HG02973 (cell line): ENCODE measurements at regions not wholly inside any gene's neighbourhood (a gene's known extent, or its start where the extent isn't known, plus 50 kb on each side); places are given as distances from the start of the nearest gene placed in this dataset.
"Not testable (repeated sequence)": the region's sequence is repeated elsewhere in the genome, so short reads cannot be mapped to it uniquely, and the experiment has no call there.

Source experiments
- ATAC-seq: cut with Tn5 transposase; IDR thresholded peaks from one replicate; pipeline ENCODE4 v1.9.1; 2021; ENCODE audit warnings: moderate library complexity; ENCODE audit not compliant: unreplicated experiment

- no peak for ATAC-seq
These were observed 487.3 kb upstream of the NETO1 start for GRCh38 chr18:73355121-73355520.

DNA sequence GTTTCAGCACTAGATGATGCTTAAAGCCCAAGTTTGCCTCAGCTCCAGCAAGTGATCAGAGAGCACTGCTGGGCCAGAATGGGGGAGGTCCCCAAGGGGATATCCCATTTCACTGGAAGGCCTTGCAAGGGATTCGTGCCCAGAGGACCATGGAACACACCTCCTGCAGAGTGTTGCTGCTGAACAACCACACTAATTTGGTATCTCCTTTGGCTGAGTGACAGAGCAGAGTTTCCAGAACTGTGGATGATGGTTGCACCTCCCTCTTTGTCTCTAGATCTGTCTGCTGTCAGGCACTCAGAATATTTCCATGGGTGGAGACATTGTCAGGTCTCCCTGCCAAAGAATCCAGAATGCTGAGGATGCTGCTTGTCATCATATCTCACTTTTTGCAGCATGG, 484.8 kb upstream of the NETO1 start:
- ATAC-seq, result no peak

- ATAC-seq, result peak; percentile 72
These were observed 472.6 kb upstream of the NETO1 start for GRCh38 chr18:73340135-73340977.

GRCh38 chr18:73331212-73331772, 463.5 kb upstream of the NETO1 start:
- no peak for ATAC-seq

- ATAC-seq, result not testable (repeated sequence)
These were observed 462.3 kb upstream of the NETO1 start for GRCh38 chr18:73330106-73330505.

DNA sequence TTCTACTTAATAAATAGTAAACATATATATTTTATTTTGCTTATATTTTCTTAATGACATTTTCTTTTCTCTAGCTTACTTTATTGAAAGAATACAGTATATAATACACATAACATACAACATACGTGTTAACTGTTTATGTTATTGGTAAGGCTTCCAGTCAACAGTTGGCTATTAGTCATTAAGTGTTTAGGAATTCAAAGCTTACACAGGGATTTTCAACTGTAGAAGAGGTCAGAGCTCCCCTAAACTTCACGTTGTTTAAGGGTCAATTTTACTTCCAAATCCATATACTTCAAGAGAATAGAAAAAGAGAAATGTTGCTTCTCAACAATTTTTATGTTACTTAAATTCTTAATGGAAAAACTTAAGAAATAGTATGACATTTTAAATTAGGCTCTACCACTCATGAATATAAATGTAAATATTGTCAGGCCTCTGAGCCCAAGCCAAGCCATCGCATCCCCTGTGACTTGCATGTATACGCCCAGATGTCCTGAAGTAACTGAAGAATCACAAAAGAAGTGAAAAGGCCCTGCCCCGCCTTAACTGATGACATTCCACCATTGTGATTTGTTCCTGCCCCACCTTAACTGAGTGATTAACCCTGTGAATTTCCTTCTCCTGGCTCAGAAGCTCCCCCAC, 456.5 kb upstream of the NETO1 start:
- ATAC-seq, result not testable (repeated sequence)

DNA sequence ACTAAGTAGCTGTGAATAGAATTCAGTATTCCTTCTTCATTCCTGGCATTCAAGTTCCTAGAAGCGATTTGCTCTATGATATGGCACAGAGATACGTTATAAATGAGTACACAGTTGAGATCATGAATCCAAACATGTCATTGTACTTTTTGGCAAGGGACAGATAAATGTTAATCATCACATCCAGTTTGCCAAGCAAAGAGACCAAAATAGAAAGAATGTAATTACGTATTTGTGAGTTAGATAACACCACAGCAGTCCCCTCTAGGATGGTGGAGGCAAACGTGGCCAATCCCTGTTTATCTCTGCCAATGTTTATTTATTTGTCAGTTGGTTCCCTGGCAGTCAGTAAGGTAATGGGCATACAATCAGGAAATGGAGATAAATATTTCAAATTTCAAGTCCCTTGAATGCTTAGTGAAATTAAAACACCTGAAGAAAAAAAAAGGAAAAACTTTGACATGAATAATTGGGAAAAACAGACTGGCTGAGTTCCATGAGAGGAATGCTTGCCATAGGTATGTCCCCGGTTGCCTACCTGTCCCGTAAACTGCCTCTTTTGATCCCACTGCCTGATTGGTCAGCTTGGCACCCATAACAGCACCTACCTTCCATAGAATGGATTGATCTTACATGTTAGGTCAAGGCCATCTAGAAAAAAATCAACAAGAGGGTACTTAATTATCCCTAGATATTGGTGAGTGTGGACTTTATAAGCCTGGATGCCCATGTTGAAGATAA, 451.1 kb upstream of the NETO1 start:
- no peak for ATAC-seq

GRCh38 chr18:73316513-73316912, 448.7 kb upstream of the NETO1 start:
- ATAC-seq, result no peak

- no peak for ATAC-seq
These were observed 447.6 kb upstream of the NETO1 start for GRCh38 chr18:73315381-73315780.

GRCh38 chr18:73313476-73313875, 445.7 kb upstream of the NETO1 start:
- no peak for ATAC-seq

GRCh38 chr18:73296686-73297085, 428.9 kb upstream of the NETO1 start:
- no peak for ATAC-seq

DNA sequence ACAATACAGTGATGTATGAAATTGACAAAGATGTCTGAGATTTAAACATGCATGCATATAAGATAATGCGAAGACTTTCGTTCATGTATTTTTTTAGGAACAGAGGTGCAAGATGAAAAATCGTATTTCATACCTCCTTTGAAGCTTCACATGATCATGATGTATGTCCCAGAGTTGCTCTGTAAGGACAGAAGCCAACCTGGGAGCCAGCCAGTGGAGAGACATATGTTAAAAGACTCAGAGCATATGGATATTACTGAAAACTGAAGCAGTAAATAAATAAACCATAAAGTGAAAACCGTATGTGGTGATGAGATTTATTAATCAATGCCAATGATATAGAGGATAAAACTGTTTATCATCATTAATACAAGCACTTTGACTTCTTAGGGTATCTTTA, 424.4 kb upstream of the NETO1 start:
- no peak for ATAC-seq

DNA sequence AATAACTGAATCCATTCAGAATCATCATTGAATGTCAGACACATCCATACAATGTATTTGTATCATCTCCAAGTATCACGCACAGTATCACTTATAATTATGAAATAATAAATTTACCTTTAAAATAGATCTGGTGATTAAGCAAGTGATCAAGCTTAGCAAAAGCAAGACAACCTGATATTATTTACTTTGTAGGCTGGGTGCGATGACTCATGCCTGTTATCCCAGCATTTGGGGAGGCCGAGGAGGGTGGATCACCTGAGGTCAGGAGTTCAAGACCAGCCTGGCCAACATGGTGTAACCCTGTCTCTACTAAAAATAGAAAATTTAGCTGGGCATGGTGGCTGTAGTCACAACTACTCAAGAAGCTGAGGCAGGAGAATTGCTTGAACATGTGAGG, 421.0 kb upstream of the NETO1 start:
- ATAC-seq, result no peak

DNA sequence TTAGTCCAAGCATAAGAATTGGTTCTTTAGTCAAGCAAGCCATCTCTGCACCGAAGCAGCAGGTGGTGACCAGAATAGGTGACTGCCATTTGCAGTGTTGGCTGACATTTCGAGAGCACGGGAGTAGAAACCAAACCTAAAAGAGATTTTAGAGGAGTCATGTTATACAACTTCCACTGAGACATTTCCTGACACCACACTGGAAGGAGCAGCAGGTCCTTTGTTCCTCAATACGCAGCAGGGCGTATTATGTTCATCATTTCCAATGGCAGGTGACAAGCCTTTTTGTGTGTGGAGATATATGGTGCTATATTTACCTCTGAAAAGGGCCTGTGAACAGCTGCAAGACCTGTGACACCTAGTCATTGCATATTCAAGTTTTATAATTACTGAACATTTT, 418.8 kb upstream of the NETO1 start:
- no peak for ATAC-seq

DNA sequence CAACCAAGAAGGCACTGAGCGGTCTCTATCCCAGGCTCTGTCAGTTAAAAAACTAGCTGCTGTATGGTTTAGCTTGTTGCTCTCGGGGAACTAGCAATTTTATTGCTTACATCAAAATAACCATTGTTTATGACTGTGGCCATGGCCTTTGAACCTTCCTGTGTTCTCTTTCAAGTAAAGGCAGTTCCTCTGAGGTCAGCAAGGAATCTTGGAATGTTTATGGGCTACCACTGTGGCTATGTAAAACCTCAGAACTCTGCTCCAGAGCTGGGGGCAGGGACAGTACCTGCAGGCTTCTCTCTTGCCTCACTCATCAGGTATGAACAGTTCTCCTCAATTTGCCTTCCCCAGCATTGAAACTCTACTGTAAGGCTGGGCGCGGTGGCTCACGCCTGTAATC, 416.0 kb upstream of the NETO1 start:
- no peak for ATAC-seq

- no peak for ATAC-seq
These were observed 415.2 kb upstream of the NETO1 start for GRCh38 chr18:73283032-73283431.

GRCh38 chr18:73279498-73279897, 411.7 kb upstream of the NETO1 start:
- ATAC-seq, result no peak

DNA sequence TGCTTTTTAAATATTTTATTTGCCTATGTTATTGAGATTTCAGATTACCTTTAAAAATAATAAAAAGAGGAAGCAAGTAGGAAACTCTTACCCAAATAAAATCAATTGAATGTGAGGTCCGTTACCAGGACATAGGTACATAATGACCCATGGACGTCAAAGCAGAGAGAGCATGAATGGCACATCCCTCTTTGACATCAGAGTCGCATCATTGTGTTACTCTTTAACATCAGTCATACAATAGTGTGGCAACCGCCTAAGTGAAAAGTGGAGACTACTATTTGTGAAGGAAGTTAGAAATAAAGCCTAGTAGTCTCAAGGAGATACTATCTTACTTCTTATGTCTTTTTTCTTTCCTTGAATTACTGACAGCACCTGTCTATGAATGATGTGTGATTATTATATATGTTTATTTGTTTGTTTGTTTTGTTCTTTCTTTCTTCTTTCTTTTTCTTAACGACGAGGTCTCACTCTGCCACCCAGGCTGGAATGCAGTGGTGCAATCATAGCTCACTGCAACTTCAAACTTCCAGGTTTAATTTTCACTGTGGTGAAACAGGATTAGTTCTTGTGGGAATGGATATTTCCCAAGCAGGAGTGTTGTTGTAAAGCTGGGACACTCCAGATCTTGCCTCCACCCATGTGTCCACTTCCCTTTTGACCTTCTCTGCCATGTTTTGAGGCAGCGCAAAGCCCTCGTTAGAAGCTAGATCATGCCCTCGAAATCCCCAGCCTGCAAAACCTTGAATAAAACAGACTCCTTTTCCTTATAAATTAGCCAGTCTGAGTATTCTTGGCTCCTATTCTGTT, 407.2 kb upstream of the NETO1 start:
- no peak for ATAC-seq

DNA sequence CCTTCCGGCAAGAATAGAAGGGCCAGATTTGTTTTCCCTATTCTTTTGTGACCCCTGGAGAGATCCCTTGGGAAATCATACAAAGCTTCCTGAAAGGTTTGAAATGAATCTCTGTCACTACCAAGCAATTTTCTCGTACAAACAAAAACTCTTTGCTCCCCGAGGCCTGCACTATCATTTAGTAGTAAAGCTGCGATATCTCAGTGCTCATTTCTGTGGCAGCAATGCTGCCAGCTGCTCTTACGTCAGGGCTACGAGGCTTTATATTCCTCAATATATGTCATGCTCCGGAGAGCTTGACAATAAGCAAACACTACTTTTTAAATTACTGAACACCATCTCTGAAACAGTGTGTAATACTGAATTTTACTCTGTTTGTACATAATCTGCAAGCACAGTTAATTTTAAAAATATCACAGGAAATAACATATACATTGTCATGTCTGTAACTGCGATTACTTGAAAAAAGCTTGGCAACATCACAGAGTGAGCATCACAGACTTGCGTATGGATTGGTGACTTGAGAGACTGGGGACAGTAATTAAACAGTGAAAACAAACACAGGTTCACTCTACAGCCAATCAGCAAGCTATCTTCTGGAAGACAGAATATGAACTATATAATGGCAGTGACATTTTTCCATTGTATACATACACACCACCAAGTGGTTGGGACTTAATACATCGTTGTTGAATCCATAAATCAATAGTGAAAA, 403.3 kb upstream of the NETO1 start:
- no peak for ATAC-seq

GRCh38 chr18:73264562-73264921, 396.8 kb upstream of the NETO1 start:
- ATAC-seq, result no peak
